BLaER1 (cell line): ENCODE measurements at regions not wholly inside any gene's neighbourhood (a gene's known extent, or its start where the extent isn't known, plus 50 kb on each side); places are given as distances from the start of the nearest gene placed in this dataset.

Experiments used
- H3K27ac ChIP-seq: shearing (Covaris generic); formaldehyde crosslinking; 2 replicates; pipeline ENCODE4 v1.8.1; 2022
- H3K27me3 ChIP-seq: shearing (Covaris generic); formaldehyde crosslinking; 2 replicates; pipeline ENCODE4 v1.8.1; 2022
- H3K36me3 ChIP-seq: shearing (Covaris generic); formaldehyde crosslinking; 2 replicates; pipeline ENCODE4 v1.8.1; 2022
- H3K4me1 ChIP-seq: shearing (Covaris generic); formaldehyde crosslinking; 2 replicates; pipeline ENCODE4 v1.8.1; 2022
- H3K4me2 ChIP-seq: shearing (Covaris generic); formaldehyde crosslinking; 2 replicates; pipeline ENCODE4 v1.8.1; 2022
- H3K4me3 ChIP-seq: shearing (Covaris generic); formaldehyde crosslinking; 2 replicates; pipeline ENCODE4 v1.8.1; 2022
- H3K9ac ChIP-seq: shearing (Covaris generic); formaldehyde crosslinking; 2 replicates; pipeline ENCODE4 v1.8.1; 2022
- H3K9me3 ChIP-seq: shearing (Covaris generic); formaldehyde crosslinking; 2 replicates; pipeline ENCODE4 v1.8.1; 2022
- H4K20me1 ChIP-seq: shearing (Covaris generic); formaldehyde crosslinking; 2 replicates; pipeline ENCODE4 v1.8.1; 2022
- Cebpa-rat ChIP-seq: shearing (Covaris generic); IDR thresholded peaks from 2 replicates; pipeline ENCODE4 v1.8.1; 2022

DNA sequence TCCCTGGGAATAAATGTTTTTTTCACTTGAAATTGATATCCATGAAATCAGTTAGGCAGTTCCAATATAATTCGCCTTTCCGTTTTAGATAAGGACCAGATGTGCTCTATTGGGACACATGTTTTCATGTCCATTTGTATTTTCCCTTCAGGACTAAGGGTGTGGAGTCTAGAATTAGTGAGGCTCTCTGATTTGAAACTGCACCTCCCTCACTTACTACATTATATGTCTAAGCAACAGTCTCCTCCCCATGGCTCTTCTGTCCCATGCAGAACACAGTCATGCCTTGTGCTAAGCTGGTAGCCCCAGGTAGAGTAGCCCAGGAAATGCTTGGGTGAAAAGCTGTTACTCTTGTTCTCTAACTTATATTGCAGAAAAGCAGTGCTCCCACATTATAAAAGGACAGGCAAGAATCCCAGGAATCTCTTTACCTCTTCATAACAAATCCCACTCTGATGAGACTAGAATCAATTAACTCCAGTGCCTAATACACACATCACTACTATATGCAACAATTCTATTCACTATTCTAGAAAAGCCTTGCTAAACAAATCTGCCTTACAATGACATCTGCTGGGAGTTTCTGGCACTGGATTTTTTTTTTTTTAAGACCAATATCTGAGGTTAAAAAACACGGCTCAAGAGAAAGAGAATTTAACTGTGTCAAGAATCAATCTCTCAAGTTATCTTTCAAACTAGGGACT, 293.9 kb downstream of the SNX13 start:
- no peak overlapping the region for H3K4me3 ChIP-seq
- H3K4me2 ChIP-seq, result no peak overlapping the region
- no peaks in the 10 kb centered on the region for H4K20me1 ChIP-seq
- no peaks in the 10 kb centered on the region for H3K27me3 ChIP-seq
- peaks cover 24% of the 10 kb centered on the region for H3K9me3 ChIP-seq
- H3K9ac ChIP-seq, result no peak overlapping the region
- no peak for TF ChIP-seq Cebpa-rat
- H3K36me3 ChIP-seq, result no peaks in the 10 kb centered on the region
- no peaks in the 10 kb centered on the region for H3K4me1 ChIP-seq
- no peak overlapping the region for H3K27ac ChIP-seq

- no peaks in the 10 kb centered on the region for H4K20me1 ChIP-seq
- H3K27ac ChIP-seq, result no peak overlapping the region
- H3K27me3 ChIP-seq, result no peaks in the 10 kb centered on the region
- H3K9ac ChIP-seq, result no peak overlapping the region
- no peaks in the 10 kb centered on the region for H3K36me3 ChIP-seq
- peaks cover 10% of the 10 kb centered on the region for H3K4me1 ChIP-seq
- TF ChIP-seq Cebpa-rat, result no peak
- H3K4me2 ChIP-seq, result no peak overlapping the region
- H3K4me3 ChIP-seq, result no peak overlapping the region
- H3K9me3 ChIP-seq, result no peaks in the 10 kb centered on the region
Observed at GRCh38 chr7:17651341-17651740, 289.0 kb downstream of the SNX13 start.

DNA sequence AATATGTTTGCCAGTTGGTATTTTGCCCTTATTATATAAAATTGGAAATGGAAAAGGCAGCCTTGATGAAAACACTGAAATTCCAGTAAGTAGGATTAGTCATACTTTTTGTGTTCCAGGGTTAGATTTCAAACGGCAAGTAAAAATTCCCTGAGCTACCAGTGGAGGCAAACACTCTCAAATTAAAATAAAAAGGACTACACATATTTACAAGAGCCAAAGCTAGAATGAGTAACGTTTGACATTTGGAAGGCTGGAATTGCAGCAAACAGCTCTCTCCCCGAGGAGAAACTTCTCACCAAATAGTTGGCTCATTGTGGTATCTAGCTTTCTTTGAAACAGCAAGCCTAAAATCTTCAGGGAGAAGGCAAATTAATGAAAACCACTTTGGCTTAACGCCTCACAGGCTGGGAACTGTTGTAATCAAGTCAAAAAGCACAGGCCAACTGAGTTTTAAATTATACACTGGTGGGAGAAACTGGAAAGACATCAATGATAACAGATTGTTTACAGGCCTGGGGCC, 288.4 kb downstream of the SNX13 start:
- no peaks in the 10 kb centered on the region for H3K27me3 ChIP-seq
- no peak for TF ChIP-seq Cebpa-rat
- no peak overlapping the region for H3K9ac ChIP-seq
- H3K36me3 ChIP-seq, result no peaks in the 10 kb centered on the region
- no peak overlapping the region for H3K27ac ChIP-seq
- H3K9me3 ChIP-seq, result no peaks in the 10 kb centered on the region
- H4K20me1 ChIP-seq, result no peaks in the 10 kb centered on the region
- no peak overlapping the region for H3K4me3 ChIP-seq
- no peak overlapping the region for H3K4me2 ChIP-seq
- H3K4me1 ChIP-seq, result peaks cover 10% of the 10 kb centered on the region

DNA sequence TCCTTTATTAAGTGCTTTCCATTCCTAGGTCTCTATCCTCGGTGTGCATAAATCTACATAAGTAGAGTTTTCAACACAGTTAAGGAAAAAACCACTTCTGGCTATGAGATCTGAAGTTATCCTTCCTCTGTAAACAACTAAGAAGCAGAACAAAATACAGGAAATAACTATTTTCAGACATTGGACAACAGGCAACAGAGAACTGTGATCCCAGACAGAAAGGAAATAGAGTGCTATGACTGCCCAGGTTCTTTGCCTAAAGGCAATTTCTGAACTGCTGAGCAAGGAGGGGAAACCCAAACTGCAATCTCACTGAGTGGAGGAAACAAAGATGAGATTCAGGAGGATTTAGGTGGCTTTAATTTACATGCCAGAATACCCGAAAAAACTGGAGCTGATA, 285.4 kb downstream of the SNX13 start:
- Histone ChIP-seq H3K4me3 (no peak overlapping the region), H3K4me1 (peaks cover 10% of the 10 kb centered on the region), H3K27me3 (no peaks in the 10 kb centered on the region), H3K27ac (no peak overlapping the region), H3K9me3 (peaks cover 9% of the 10 kb centered on the region; the same call in 1 of the 2 replicates), H4K20me1 (no peaks in the 10 kb centered on the region), H3K9ac (no peak overlapping the region), H3K4me2 (peak overlapping the region; percentile 23; the same call in 1 of the 2 replicates), H3K36me3 (no peaks in the 10 kb centered on the region)
- TF ChIP-seq Cebpa-rat, result no peak

DNA sequence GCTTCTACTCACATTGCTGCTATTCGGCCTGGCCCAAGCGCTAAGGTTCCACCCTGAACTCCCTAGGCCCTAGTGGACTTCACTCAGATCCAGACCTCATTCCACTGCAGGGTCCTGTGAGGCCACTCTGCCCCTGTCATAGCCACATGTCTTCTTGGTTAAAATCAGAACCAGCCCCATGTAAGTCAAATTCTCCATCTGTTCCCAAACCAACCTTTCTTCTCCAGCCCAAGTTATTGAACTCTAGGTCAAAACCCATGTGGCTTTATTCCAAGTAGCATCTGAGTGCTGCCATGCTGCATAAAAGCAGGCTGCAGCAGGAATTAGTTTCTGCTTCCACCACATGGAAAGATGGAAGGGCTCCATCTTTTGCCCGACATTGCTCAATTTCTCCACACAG, 281.2 kb downstream of the SNX13 start:
- TF ChIP-seq Cebpa-rat, result no peak
- Histone ChIP-seq H4K20me1 (no peaks in the 10 kb centered on the region), H3K9me3 (peaks cover 9% of the 10 kb centered on the region; the same call in 1 of the 2 replicates), H3K9ac (no peak overlapping the region), H3K4me2 (no peak overlapping the region), H3K36me3 (no peaks in the 10 kb centered on the region), H3K4me3 (no peak overlapping the region), H3K27ac (no peak overlapping the region), H3K4me1 (peaks cover 28% of the 10 kb centered on the region), H3K27me3 (no peaks in the 10 kb centered on the region)

GRCh38 chr7:17660116-17660515, 280.2 kb downstream of the SNX13 start:
- Histone ChIP-seq H3K27ac (no peak overlapping the region), H4K20me1 (no peaks in the 10 kb centered on the region), H3K9me3 (peaks cover 9% of the 10 kb centered on the region; the same call in 1 of the 2 replicates), H3K36me3 (no peaks in the 10 kb centered on the region), H3K4me2 (no peak overlapping the region), H3K9ac (no peak overlapping the region), H3K4me3 (no peak overlapping the region), H3K4me1 (peaks cover 23% of the 10 kb centered on the region), H3K27me3 (no peaks in the 10 kb centered on the region)
- no peak for TF ChIP-seq Cebpa-rat

DNA sequence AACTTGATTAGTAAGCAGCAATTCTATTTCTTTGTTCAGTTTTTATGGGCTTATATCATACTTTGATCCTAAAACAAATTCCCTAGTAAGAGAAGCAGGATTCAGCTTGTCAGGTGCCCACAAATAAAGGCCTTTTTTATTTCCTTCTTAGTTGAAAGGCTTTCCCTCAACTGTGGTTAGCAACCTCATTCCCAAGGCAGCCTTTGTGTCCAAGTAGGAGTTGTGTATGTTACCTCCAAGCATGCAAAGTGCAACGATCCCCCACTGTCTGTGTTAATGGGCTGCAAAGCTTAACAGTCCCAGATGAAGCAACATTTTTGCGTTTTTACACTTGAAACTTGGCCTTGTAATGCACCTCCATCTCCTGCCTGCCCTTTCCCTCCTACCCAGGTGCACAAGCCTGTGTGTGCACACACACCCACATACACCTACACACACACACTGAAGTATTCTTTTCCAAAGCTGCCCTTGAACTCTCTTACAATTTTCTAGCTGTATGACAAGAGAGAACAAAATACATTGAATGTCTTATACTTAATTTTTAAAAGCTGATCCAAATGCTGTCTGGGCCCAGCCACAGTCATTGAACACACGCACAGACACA, 278.2 kb downstream of the SNX13 start:
- Histone ChIP-seq H3K36me3 (no peaks in the 10 kb centered on the region), H3K4me2 (peak overlapping the region; percentile 70), H3K27ac (no peak overlapping the region), H3K4me3 (no peak overlapping the region), H3K27me3 (no peaks in the 10 kb centered on the region), H3K9me3 (peaks cover 9% of the 10 kb centered on the region; the same call in 1 of the 2 replicates), H3K4me1 (peaks cover 18% of the 10 kb centered on the region), H3K9ac (no peak overlapping the region), H4K20me1 (no peaks in the 10 kb centered on the region)
- TF ChIP-seq Cebpa-rat, result no peak

GRCh38 chr7:17663061-17663675, 277.1 kb downstream of the SNX13 start:
- TF ChIP-seq Cebpa-rat, result no peak
- Histone ChIP-seq H3K9me3 (peaks cover 9% of the 10 kb centered on the region; the same call in 1 of the 2 replicates), H3K4me1 (peaks cover 18% of the 10 kb centered on the region), H3K36me3 (no peaks in the 10 kb centered on the region), H3K27me3 (no peaks in the 10 kb centered on the region), H4K20me1 (no peaks in the 10 kb centered on the region), H3K9ac (no peak overlapping the region), H3K27ac (no peak overlapping the region), H3K4me2 (peak overlapping the region; percentile 70), H3K4me3 (no peak overlapping the region)

GRCh38 chr7:17665029-17665428, 275.3 kb downstream of the SNX13 start:
- H3K9me3 ChIP-seq, result no peaks in the 10 kb centered on the region
- H3K36me3 ChIP-seq, result no peaks in the 10 kb centered on the region
- no peak overlapping the region for H3K9ac ChIP-seq
- no peaks in the 10 kb centered on the region for H4K20me1 ChIP-seq
- H3K4me1 ChIP-seq, result peaks cover 18% of the 10 kb centered on the region
- H3K4me2 ChIP-seq, result no peak overlapping the region
- no peaks in the 10 kb centered on the region for H3K27me3 ChIP-seq
- no peak overlapping the region for H3K27ac ChIP-seq
- TF ChIP-seq Cebpa-rat, result no peak
- H3K4me3 ChIP-seq, result no peak overlapping the region

GRCh38 chr7:17668122-17668521, 272.2 kb downstream of the SNX13 start:
- no peaks in the 10 kb centered on the region for H3K9me3 ChIP-seq
- H3K4me3 ChIP-seq, result no peak overlapping the region
- no peak for TF ChIP-seq Cebpa-rat
- no peaks in the 10 kb centered on the region for H4K20me1 ChIP-seq
- peaks cover 3% of the 10 kb centered on the region for H3K4me1 ChIP-seq
- no peak overlapping the region for H3K27ac ChIP-seq
- H3K9ac ChIP-seq, result no peak overlapping the region
- no peak overlapping the region for H3K4me2 ChIP-seq
- no peaks in the 10 kb centered on the region for H3K27me3 ChIP-seq
- H3K36me3 ChIP-seq, result no peaks in the 10 kb centered on the region
